HTR-8/SVneo (cell line): ENCODE measurements at regions not wholly inside any gene's neighbourhood (a gene's known extent, or its start where the extent isn't known, plus 50 kb on each side); places are given as distances from the start of the nearest gene placed in this dataset.

Experiments
- DNase-seq: peaks from one replicate; pipeline ENCODE4 v3.0.0; 2011; ENCODE audit warnings: low spot score, mixed read lengths; ENCODE audit not compliant: insufficient read length
- FAIRE-seq: peaks from 2 replicates; lab custom pipeline; 2011; peaks lifted over from hg19 to GRCh38; lab: Jason Lieb, UNC

DNA sequence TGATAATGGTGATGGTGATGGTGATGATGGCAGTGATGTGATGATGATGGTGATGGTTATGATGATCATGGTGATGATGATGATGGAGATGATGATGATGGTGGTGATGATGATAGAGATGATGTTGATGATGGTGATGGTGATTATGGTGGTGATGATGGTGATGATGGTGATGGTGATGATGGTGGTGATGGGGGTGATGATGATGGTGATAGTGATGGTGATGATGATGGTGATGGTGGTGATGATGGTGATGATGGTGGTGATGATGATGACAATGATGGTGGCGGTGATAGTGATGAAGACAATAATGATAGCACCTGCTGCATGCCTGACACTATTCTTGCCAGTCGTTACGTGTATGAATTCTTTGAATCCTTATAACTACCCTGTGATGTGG lies 317.9 kb upstream of the AJAP1 start:
- DNase-seq (no peak), FAIRE-seq (peak; percentile 93)

DNA sequence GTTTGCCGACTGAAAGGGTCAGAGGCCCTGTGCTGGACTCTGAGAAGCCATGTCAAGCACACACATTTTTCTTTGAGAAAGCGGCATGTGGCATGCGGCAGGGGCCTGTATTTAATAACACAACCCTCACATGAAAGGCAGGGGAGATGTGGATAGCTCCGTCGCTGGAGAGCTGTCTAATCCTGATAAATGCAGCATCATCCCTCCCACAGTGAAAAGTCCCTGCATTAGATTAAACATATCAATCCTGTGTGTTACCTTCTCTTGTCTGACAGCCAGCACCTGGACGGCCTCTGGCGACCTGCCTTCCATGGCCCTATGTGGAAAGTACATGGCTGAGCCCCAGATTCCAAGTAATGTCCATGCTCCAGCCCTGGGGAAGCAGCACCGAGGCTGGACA lies 313.0 kb upstream of the AJAP1 start:
- DNase-seq (no peak), FAIRE-seq (no peak)

DNA sequence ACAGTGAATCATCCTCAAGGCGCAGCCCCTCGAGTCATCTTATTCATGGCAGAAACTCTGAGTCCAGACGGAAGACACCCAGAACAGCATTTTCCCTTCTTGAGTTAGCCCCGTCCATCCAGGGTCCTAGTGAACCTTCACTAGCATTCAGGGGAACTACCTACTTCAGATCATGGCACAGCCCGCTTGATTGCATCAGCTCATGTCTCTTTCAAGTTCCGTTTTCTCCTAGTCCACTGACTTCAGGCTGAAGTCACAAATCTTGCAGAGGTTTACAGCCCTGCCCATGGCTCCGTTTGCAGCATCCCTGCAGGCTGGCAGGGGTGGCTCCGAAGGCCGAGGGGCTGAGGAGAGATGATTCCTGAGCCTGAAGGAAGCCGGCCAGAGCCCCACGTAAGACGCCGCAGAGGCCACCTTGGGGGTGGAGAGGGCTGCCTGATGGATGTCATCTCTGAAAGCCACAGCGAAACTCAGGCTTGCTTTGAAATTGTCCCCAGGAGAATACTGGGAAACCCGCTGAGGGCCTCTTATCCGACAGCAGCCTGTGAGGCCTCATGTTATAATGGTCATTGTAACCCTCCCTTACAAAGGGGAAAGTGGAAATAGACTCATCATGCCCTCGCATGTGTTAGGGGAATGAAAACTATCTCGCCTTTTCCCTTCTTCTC lies 310.2 kb upstream of the AJAP1 start:
- DNase-seq, result no peak
- no peak for FAIRE-seq

DNA sequence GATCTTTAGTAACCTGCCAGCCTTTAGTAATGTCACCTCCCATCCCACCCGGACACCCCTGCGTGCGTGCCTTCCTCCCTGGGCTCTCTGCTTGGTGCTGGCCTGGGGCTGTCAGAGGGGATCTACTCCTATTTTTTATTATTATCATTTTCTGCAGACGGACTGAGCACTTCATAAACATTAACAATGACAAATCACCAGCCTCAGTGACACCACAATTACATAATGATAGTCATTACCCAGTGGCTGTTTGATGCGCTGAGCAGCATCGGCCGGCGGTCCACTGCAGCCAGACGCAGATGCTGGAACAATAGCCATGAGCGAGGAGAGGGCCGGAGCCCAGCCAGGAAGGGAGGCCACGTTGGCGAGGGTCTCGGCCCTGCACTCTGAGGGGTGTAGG lies 309.3 kb upstream of the AJAP1 start:
- DNase-seq (no peak), FAIRE-seq (no peak)

DNA sequence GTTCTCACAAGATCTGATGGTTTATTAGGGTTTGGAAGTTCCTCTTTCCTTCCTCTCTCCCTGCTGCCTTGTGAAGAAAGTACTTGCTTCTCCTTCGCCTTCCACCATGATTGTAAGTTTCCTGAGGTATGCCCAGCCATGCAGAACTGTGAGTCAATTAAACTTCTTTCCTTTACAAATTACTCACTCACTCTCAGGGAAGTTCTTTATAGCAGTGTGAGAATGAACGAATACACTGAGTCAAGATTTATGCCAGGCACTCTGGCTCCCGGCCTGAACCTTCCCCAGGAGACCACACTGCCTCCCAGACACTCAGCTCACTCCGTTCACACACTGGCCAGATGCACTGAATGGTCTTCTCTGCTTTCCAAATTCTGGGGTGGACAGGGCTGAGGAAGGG lies 308.3 kb upstream of the AJAP1 start:
- FAIRE-seq, result no peak
- no peak for DNase-seq

DNA sequence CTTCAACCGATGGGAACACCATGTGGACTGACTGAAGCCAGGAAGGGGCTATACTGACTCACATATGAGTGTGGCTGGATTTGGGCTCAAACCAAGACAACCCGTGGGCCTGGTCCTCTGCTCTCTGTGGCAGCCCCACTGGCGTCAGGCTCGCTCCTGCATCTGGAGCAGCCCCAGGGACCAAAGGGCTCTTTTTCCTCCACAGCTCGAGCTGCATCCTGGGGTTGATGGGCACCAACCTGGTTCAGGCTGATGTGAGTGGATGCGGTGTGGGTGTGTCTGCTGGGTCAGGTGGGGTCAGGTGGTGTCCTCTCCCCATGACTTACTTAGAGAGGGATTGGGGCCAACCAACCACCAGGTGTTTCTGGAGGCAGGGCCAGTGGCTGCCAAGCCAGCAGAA lies 303.0 kb upstream of the AJAP1 start:
- DNase-seq, result no peak
- no peak for FAIRE-seq

DNA sequence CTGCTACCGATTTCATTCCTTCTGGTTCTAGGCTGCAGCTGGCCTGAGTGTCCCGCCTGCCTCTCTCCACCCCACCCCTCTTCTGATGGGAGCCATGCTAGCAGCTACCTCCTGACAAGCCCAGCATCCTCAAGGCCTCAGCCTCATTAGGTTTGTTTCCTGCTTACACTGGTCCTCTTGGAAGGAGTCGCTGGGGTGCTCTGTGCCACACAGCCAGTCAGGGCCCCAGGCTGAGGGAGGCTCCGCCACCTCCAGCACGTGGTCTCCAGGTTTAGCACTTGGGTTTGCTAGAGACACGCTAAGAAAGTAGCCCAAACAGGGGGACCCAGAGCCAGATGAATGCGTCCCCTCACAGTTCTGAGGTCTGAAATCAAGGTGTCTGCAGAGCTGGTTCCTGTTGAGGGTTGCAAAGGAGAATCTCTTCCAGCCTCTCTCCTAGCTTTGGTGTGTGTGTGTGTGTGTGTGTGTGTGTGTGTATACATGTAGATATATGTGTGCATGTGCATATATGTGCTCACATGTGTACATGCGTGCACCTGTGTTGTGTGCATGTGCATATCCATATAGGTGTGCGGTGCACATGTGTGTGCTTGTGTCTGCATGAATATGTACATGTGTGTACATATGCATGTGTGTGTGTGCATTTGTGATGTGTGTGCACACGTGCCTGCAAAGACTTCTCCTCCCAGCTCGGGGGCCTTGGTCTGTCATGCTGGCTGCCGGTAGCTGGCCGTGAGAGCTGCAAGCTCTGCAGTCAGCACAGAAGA lies 301.1 kb upstream of the AJAP1 start:
- DNase-seq (no peak), FAIRE-seq (no peak)

DNA sequence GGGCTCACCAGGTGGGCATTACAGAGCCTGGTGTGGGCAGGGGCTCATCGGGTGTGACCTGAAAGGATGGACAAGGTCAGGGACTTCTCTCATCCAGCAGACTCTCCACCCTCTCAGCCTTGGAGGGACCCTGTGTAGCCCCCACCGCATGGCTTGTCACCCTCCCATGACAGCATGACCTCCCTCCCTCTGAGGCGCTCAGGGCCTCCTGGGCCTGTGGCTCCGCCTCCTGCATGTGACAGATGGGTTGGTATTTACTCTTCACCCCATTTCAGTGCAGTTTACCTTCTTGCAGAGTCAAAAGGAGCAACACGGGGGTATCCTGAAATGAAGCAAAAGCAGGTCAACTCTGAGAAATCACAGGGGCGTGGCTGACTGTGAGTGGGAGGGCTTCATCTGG lies 298.6 kb upstream of the AJAP1 start:
- no peak for DNase-seq
- no peak for FAIRE-seq

DNA sequence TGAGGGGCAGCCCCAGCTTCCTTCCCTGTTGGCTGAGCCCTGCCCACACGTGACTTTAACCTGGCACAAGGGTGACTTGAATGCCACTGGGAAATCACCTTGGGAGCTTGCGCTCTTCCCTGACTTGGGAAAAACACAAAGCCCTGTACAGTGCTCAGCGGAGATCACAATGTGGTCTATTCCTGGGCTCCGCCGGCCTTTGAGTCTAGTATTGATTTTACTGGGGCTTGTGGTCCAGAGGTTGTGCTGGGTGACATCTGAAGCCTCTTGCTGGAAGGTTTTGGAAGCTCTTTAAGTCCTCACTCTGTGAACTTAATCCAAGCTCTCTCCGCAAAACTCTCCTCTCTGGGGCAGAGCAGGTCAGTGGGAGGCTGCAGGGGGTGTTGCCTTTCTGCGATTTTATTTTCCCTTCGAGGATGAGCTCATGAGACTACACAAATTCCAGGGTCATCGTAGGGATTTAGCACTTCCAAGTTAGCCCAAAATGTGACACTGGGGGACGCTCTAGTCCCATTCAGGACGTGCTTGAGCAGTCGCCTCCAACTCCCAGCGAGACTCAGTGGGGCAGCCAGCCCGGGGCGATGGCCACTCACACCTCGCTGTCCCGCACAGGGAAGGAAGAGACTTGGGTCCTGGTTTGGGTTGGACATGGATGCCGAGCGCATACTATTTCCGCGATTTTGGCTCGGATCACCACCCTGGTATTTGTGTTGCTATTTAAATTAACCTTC lies 291.9 kb upstream of the AJAP1 start:
- FAIRE-seq (no peak), DNase-seq (no peak)

DNA sequence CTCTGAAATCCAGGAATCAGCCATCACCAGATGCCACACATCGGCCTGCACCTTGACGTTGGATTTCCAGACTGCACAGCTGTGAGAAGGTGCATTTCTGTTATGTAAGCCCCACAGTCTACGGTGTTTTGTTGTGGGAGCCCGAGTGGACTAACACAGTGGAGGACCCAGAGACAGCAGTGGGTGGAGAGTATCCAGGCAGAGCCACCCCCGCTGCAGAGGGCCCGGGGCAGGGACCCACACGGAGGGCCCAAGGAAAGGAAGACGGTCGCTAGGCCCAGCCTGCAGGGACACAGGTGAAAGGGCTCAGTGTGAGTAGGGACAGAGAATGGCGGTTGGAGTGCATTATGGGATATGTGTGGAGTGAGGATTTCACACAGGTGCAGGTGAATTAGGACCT lies 288.3 kb upstream of the AJAP1 start:
- no peak for FAIRE-seq
- DNase-seq, result no peak

DNA sequence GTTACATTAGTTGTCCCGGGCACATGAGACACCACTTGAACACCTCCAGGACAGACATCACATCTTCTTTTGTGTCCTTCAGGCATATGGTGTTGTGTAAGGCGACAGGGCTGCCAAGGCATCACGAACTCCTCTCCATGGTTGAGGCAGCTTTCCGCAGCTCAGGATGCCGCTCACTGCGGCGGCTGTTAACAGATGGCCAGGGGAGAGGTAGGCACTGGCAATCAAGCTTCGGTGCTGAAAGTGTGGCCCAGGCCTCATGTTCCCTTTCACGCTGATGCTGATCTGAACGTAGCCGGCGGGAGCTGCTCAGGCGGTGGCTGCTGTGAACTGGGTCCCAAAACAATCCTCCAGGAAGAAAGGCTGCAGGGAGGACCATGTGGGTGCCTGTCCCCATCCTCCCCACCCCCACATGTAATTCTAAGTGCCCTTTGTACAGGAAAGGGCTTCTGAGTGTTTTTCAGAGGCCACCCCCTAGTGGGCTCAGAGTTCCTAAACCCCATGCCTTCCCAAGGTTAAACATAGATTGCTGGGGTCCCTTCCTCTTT lies 287.1 kb upstream of the AJAP1 start:
- FAIRE-seq (no peak), DNase-seq (no peak)

DNA sequence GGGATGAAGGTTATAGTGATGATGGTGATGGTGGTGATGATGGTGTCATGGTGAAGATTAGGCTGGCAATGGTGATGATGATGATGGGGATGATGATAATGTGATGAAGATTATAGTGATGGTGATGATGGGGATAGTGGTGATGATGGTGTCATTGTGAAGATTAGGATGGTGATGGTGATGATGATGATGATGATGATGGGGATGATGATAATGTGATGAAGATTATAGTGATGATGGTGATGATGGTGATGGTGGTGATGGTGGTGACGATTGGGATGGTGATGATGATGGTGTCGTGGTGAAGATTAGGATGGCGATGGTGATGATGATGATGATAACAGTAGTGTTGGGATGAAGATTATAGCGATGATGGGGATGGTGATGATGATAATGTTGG lies 285.1 kb upstream of the AJAP1 start:
- FAIRE-seq (no peak), DNase-seq (no peak)

DNA sequence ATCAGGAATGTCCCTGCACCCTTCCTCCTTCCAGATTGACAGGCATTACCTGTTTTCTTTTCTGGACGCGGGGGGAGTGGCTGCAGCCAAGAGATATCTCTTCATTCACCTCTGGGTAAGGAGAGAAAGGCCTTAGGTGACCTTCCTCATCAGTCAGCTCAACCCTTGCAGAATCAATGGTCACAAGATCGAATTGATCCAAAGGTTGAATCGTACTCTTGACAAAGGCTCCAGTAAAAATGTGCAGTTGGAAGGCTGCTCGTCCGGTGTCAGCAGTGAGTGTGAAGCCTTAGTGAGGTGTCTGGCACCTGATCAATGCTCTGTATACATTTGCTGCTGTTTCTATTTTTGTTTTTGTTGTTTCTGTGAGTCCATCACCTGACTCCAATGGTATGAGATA lies 282.6 kb upstream of the AJAP1 start:
- FAIRE-seq (no peak), DNase-seq (no peak)

DNA sequence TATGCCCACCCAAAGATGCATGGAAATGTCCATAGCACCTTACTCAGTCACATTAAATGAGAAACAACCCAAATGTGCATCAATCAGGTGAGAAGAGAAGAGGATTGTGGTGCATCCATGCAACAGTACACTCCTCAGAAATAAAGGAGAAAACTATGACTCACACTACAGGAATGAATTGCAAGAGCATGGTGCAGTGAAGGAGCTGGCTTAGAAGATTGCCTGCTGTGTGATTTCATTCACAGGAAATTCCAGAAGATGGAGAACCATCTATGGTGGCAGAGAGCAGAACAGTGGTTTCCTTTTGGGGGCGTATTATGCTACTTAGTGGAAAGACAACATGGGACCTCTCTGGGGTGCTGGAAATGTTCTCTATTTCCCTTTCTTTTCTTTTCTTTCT lies 278.6 kb upstream of the AJAP1 start:
- FAIRE-seq (no peak), DNase-seq (peak; percentile 44)

DNA sequence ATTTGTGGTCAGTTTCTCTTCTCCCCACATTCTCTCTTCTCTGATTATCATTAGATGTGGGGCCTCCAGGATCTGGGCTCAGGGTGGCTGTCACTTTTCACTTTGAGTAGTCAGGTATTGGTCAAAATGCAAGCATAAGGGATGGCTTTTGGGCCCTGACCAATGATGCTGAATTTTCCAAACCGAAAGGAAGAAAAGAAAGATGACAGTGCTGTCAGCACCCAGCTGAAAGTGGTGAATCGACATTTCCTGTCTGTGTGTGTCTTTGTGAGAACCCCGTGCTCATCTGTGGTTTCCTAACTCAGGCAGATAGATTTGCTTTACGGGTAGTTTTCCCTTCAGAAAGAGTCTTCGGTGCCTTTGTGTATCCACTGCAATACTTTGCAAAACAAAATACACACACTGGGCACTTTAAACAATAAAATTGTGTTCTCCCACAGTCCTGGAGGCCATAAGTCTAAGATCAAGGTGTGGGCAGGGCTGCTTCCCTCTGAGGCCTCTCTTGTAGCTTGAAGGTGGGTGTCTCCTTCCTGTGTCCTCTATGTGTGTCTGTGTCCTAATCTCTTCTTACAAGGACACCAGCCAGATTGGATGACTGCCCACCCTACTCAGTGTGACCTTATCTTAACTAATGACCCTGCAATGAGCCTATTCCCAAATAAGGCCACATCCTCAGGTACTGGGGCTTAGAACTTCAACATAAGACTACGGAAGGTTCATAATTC lies 274.8 kb upstream of the AJAP1 start:
- peak; percentile 26 for DNase-seq
- FAIRE-seq, result no peak

DNA sequence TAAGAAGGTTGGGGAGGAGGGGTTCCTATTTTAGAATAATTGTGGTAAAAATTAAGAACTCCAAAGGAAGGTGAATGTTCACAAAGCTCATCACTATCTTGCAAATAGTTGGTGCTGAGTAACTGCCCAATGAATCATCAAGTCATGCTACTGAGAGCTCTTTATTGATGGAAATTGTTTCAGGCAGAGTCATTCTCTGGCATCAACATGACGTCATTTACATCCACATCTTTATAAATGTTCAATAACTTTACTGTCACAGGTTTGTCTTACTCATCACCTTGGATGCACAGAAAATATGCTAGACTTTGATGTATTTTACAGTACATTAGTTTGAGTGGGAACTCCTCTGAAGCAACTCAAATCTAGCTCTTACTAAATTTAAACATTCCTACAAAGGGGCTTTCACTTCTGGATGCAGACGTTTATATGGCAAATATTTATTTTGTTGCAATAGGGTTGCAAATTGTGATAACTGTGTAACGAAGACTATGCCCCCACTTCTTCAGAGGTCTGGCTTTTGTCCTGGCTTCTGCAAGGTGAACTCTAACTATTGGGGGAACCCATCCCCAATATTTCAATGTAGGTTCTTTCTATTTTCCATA lies 273.7 kb upstream of the AJAP1 start:
- FAIRE-seq (peak; percentile 52), DNase-seq (peak; percentile 66)

DNA sequence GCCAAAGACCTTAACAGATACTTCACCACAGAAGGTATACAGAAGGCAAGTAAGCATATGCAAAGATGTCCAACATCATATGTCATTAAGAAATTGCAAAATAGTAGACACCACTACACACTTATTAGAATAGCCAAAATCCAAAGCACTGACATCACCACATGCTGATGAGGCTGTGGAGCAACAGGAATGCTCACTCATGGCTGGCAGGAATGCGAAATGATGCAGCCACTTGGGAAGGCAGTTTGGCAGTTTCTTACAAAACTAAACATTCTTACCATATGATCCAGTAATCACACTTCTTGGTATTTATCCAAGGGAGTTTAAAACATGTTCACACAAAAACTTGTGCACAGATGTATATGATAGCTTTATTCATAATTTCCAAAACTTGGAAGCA lies 261.2 kb upstream of the AJAP1 start:
- no peak for FAIRE-seq

DNA sequence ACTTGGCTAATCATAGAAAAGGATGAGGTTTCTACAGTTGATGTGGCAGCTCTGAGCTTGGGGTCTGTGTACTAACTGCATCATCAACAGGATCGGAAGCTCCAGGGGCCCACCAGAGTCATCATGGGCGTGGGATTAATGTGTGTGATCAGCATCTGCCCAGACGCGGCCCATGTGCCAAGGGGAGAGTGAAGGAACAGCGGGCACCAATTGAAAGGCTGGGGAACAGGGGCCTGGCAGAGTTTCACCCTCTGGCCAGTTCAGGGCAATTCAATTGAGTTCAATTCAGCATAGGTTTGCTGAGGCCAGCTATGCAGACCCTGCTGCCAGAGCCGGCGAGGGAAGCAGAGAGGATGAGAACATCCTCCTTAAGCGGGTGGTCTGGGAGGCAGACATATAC lies 260.0 kb upstream of the AJAP1 start:
- DNase-seq, result no peak
- FAIRE-seq, result no peak

More for the DNA sequence above, 261.2 kb upstream of the AJAP1 start:
- DNase-seq, result no peak

DNA sequence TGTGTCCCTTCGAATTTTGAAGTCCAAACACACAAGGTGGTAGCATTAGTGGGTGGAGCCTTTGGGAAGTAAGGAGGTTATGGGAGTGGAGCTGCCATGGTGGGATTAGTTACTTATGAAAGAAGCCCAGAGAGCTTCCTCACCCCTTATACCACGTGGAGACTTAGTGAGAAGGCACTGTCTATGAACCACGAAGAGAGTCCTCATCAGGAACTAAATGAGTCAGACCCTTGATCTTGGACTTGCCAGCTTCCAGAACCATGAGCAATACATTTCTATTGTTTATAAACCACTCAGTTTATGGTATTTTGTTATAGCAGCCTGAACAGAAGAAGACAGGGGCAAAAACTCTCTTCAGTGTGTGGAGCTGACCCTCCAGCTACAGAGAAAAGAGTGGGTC lies 259.3 kb upstream of the AJAP1 start:
- FAIRE-seq (no peak), DNase-seq (no peak)

DNA sequence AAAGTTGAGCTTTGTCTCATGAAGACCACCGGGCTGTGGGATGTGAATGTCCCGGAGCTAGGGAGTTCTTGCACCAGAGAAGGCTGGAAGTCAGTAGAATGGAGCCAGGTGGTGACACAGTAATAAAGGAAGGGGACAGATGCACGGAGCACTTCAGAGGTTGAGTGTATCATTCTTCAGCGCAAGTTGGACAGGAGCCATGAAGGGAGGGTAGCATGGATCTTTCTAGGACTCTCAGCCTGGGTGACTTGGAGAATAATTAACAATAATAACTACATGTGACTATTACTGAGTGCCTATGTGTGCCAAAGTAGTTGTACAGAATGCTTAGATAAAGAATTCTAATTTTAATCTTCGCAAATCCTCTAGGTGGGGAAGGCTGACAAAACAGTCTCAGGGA lies 258.7 kb upstream of the AJAP1 start:
- DNase-seq, result no peak
- no peak for FAIRE-seq
